Osteocyte (in vitro differentiated cells): ENCODE measurements at regions not wholly inside any gene's neighbourhood (a gene's known extent, or its start where the extent isn't known, plus 50 kb on each side); places are given as distances from the start of the nearest gene placed in this dataset.

Experiments
- DNase-seq: peaks from one replicate; pipeline ENCODE4 v3.0.0; 2021; ENCODE audit warnings: mixed read lengths; ENCODE audit not compliant: unreplicated experiment; ENCODE audit errors: extremely low spot score
- H3K27ac Mint-ChIP-seq: one replicate; pipeline ENCODE4 v1.8.0; 2021; ENCODE audit warnings: mild to moderate bottlenecking, mixed read lengths; ENCODE audit not compliant: unreplicated experiment
- H3K27me3 Mint-ChIP-seq: one replicate; pipeline ENCODE4 v1.8.0; 2021; ENCODE audit warnings: mixed read lengths; ENCODE audit not compliant: unreplicated experiment
- H3K36me3 Mint-ChIP-seq: one replicate; pipeline ENCODE4 v1.8.0; 2021; ENCODE audit warnings: mixed read lengths; ENCODE audit not compliant: unreplicated experiment
- H3K4me1 Mint-ChIP-seq: one replicate; pipeline ENCODE4 v1.8.0; 2021; ENCODE audit warnings: mixed read lengths; ENCODE audit not compliant: unreplicated experiment
- H3K4me3 Mint-ChIP-seq: one replicate; pipeline ENCODE4 v1.8.0; 2021; ENCODE audit warnings: mild to moderate bottlenecking, moderate library complexity, mixed read lengths; ENCODE audit not compliant: unreplicated experiment
- H3K9me3 Mint-ChIP-seq: one replicate; pipeline ENCODE4 v1.8.0; 2021; ENCODE audit warnings: mixed read lengths; ENCODE audit not compliant: unreplicated experiment
- TF ChIP-seq, protein P1 (sequence below): fragments of 200-600 bp; sonication (generic); IDR thresholded peaks from 2 replicates; pipeline ENCODE4 v1.5.0; 2021; ENCODE audit warnings: antibody characterized with exemption, mild to moderate bottlenecking, moderate library complexity

GRCh38 chr22:27636716-27637508 is 164.6 kb downstream of the MN1 start:
- TF ChIP-seq, protein P1, sequence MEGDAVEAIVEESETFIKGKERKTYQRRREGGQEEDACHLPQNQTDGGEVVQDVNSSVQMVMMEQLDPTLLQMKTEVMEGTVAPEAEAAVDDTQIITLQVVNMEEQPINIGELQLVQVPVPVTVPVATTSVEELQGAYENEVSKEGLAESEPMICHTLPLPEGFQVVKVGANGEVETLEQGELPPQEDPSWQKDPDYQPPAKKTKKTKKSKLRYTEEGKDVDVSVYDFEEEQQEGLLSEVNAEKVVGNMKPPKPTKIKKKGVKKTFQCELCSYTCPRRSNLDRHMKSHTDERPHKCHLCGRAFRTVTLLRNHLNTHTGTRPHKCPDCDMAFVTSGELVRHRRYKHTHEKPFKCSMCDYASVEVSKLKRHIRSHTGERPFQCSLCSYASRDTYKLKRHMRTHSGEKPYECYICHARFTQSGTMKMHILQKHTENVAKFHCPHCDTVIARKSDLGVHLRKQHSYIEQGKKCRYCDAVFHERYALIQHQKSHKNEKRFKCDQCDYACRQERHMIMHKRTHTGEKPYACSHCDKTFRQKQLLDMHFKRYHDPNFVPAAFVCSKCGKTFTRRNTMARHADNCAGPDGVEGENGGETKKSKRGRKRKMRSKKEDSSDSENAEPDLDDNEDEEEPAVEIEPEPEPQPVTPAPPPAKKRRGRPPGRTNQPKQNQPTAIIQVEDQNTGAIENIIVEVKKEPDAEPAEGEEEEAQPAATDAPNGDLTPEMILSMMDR = no peak
- Mint-ChIP-seq H3K9me3 (no peaks in the 10 kb centered on the region), H3K27ac (no peak overlapping the region), H3K36me3 (no peaks in the 10 kb centered on the region), H3K4me3 (no peak overlapping the region), H3K4me1 (peaks cover 39% of the 10 kb centered on the region), H3K27me3 (no peaks in the 10 kb centered on the region)
- no peak for DNase-seq

DNA sequence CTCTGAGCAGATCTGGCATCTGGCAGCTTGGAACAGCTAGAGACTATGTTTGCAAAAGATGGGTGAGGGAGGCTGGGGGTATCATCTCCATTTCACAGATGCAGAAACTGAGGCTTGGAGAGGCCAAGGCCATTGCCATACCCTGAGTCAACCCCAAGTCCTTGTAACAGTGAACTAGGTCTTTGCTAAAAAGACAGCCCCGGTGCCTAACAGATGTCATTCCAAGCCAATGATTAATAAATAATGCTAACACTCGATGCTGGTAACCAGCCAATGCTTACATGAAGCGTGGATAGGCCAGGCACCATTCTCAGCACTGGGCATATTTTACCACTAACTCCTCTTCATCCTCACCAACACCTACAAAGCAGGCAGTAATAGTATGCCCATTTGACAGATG is 164.0 kb downstream of the MN1 start:
- Mint-ChIP-seq H3K27ac (no peak overlapping the region), H3K4me1 (peaks cover 39% of the 10 kb centered on the region)
- no peak for DNase-seq

DNA sequence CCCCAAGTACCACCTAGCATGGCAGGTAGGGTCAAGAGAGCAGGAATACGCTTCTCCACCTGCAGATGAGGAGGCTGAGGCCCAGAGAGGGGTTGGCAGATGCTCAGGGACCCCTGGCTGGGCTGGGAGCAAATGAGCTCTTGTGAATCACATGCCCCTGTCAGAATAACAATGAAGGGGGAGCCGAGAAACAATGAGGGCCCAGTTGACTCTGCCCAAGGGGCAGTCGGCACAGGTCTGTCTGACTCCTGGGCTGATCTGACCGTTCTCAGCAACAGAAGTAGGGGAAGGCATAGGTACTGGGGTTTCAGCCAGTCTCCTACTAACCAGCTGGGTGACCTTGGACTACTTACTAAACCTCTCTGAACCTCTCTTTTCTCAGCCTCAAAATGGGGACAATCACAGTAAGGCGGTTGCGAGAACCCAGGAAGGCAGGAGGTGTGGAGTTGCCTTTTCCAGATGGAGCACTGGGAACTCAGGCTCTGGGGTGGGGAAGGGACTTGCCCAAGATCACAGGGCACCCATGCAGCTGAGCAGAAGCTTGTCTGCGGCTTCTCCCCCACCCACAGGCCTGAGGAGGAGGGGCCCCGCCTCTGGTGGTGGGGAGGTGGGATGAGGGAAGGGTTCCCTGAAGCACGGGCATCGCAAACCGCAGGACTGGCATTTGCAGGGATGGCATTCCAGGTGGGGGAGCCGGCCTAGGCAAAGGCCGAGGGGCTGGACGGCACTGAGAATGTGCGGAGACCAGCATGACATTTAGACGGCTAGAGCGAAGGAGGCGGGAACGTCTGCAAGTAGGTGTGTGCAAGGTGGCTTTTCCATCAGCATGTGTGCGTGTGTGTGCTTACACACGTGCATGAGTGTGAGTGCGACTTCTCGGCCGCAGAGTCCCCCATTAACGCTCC is 163.0 kb downstream of the MN1 start:
- no peak overlapping the region for H3K27ac Mint-ChIP-seq
- H3K9me3 Mint-ChIP-seq = no peaks in the 10 kb centered on the region
- TF ChIP-seq, protein P1 = no peak
- no peaks in the 10 kb centered on the region for H3K36me3 Mint-ChIP-seq
- H3K4me1 Mint-ChIP-seq = peaks cover 39% of the 10 kb centered on the region
- H3K4me3 Mint-ChIP-seq = no peak overlapping the region
- H3K27me3 Mint-ChIP-seq = no peaks in the 10 kb centered on the region
- no peak for DNase-seq

More for the DNA sequence above, 164.0 kb downstream of the MN1 start:
- Mint-ChIP-seq H3K27me3 (no peaks in the 10 kb centered on the region), H3K9me3 (no peaks in the 10 kb centered on the region), H3K36me3 (no peaks in the 10 kb centered on the region), H3K4me3 (no peak overlapping the region)
- TF ChIP-seq, protein P1 = no peak

GRCh38 chr22:27639248-27640086 is 162.1 kb downstream of the MN1 start:
- TF ChIP-seq, protein P1 = no peak
- H3K9me3 Mint-ChIP-seq = no peaks in the 10 kb centered on the region
- no peak overlapping the region for H3K4me3 Mint-ChIP-seq
- H3K36me3 Mint-ChIP-seq = no peaks in the 10 kb centered on the region
- peaks cover 39% of the 10 kb centered on the region for H3K4me1 Mint-ChIP-seq
- no peak for DNase-seq
- H3K27ac Mint-ChIP-seq = peak overlapping the region; percentile 56
- no peaks in the 10 kb centered on the region for H3K27me3 Mint-ChIP-seq
